Sigmoid colon (tissue), 4 donors: ENCODE measurements at regions not wholly inside any gene's neighbourhood (a gene's known extent, or its start where the extent isn't known, plus 50 kb on each side); places are given as distances from the start of the nearest gene placed in this dataset.

Experiments
- EP300 ChIP-seq, 4 donors: sonication (generic); formaldehyde crosslinking; IDR thresholded peaks; one replicate each; pipeline ENCODE4 v1.6.1; 2017; ENCODE audit warnings: antibody characterized with exemption in 4 of 4
- TF ChIP-seq, protein P1 (sequence below), 4 experiments: fragments of 450-650 bp in 3 of 4; fragments of 200-600 bp in 1 of 4; IDR thresholded peaks; one replicate each; pipeline ENCODE4 v1.5.1; 2016 to 2019; ENCODE audit warnings: antibody characterized with exemption in 4 of 4, mild to moderate bottlenecking in 3 of 4, moderate library complexity in 2 of 4

GRCh38 chr6:91435630-91436029 is 848.8 kb upstream of the MAP3K7 start:
- no peak for TF ChIP-seq EP300 (IDR thresholded peaks at IDR 0.05)
- TF ChIP-seq, protein P1, sequence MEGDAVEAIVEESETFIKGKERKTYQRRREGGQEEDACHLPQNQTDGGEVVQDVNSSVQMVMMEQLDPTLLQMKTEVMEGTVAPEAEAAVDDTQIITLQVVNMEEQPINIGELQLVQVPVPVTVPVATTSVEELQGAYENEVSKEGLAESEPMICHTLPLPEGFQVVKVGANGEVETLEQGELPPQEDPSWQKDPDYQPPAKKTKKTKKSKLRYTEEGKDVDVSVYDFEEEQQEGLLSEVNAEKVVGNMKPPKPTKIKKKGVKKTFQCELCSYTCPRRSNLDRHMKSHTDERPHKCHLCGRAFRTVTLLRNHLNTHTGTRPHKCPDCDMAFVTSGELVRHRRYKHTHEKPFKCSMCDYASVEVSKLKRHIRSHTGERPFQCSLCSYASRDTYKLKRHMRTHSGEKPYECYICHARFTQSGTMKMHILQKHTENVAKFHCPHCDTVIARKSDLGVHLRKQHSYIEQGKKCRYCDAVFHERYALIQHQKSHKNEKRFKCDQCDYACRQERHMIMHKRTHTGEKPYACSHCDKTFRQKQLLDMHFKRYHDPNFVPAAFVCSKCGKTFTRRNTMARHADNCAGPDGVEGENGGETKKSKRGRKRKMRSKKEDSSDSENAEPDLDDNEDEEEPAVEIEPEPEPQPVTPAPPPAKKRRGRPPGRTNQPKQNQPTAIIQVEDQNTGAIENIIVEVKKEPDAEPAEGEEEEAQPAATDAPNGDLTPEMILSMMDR (IDR thresholded peaks at IDR 0.05) = no peak
